SU-DHL-6 (cell line): ENCODE measurements at regions not wholly inside any gene's neighbourhood (a gene's known extent, or its start where the extent isn't known, plus 50 kb on each side); places are given as distances from the start of the nearest gene placed in this dataset.

Source experiments
- H2AFZ ChIP-seq: fragments of 200-600 bp; sonication (generic); 2 replicates; pipeline ENCODE4 v1.6.1; 2014; ENCODE audit warnings: low read depth, mild to moderate bottlenecking, moderate library complexity, mixed read lengths, antibody characterized with exemption, low read length; ENCODE audit not compliant: severe bottlenecking
- H3F3A ChIP-seq: fragments of 200-600 bp; shearing (Covaris generic); 2 replicates; pipeline ENCODE4 v1.6.0; 2016; ENCODE audit warnings: antibody characterized with exemption, mild to moderate bottlenecking; ENCODE audit not compliant: insufficient read depth
- H3K27ac ChIP-seq: fragments of 200-600 bp; sonication (generic); 2 replicates; pipeline ENCODE4 v1.5.1; 2016; ENCODE audit warnings: low read depth, mild to moderate bottlenecking, low read length, moderate library complexity, mixed read lengths
- H3K27me3 ChIP-seq: fragments of 200-600 bp; sonication (generic), shearing (Covaris generic); 2 replicates; pipeline ENCODE4 v1.6.0; 2014; ENCODE audit warnings: mild to moderate bottlenecking, low read length
- H3K36me3 ChIP-seq: fragments of 200-600 bp; sonication (generic); 2 replicates; pipeline ENCODE4 v1.6.1; 2014; ENCODE audit warnings: mild to moderate bottlenecking, low read length, mixed read lengths
- H3K4me2 ChIP-seq: fragments of 300-600, 200-600 bp; shearing (Covaris generic), sonication (generic); 2 replicates; pipeline ENCODE4 v1.6.0; 2014; ENCODE audit warnings: low read length, low read depth, mild to moderate bottlenecking; ENCODE audit not compliant: poor library complexity, severe bottlenecking
- H3K4me3 ChIP-seq: fragments of 200-600 bp; sonication (generic); 2 replicates; pipeline ENCODE4 v1.5.1; 2014; ENCODE audit warnings: antibody characterized with exemption, low read length, mild to moderate bottlenecking, mixed read lengths; ENCODE audit not compliant: insufficient read depth, poor library complexity, severe bottlenecking
- H3K79me2 ChIP-seq: fragments of 200-600 bp; sonication (generic); 2 replicates; pipeline ENCODE4 v1.6.1; 2014; ENCODE audit warnings: mild to moderate bottlenecking, low read length, moderate library complexity; ENCODE audit not compliant: insufficient read depth
- H3K9ac ChIP-seq: fragments of 200-600 bp; sonication (generic); 2 replicates; pipeline ENCODE4 v1.7.0; 2014; ENCODE audit warnings: mild to moderate bottlenecking, low read length
- H3K9me2 ChIP-seq: fragments of 200-600 bp; sonication (generic); replicated peaks from 2 replicates; pipeline ENCODE4 v1.6.1; 2014; ENCODE audit warnings: low read length; ENCODE audit not compliant: insufficient read depth
- H3K9me3 ChIP-seq: fragments of 200-600 bp; sonication (generic); 2 replicates; pipeline ENCODE4 v1.6.1; 2014; ENCODE audit warnings: low read length, mixed read lengths; ENCODE audit not compliant: insufficient read depth
- H4K20me1 ChIP-seq: fragments of 200-600 bp; sonication (generic); 2 replicates; pipeline ENCODE4 v1.6.1; 2014; ENCODE audit warnings: low read depth, mild to moderate bottlenecking, antibody characterized with exemption, low read length, moderate library complexity, mixed read lengths
- EZH2phosphoT487 ChIP-seq: fragments of 200-600 bp; sonication (generic), shearing (Covaris generic); conservative IDR thresholded peaks from 2 replicates; pipeline ENCODE4 v1.6.1; 2018; ENCODE audit warnings: mild to moderate bottlenecking, antibody characterized with exemption, low read length, moderate library complexity, mixed read lengths
- TF ChIP-seq, protein P1 (sequence below): fragments of 200-600 bp; sonication (generic); IDR thresholded peaks from one replicate; pipeline ENCODE4 v1.5.1; 2017; ENCODE audit warnings: antibody characterized with exemption, mild to moderate bottlenecking, low read length, moderate library complexity; ENCODE audit not compliant: insufficient read depth, poor library complexity, severe bottlenecking

DNA sequence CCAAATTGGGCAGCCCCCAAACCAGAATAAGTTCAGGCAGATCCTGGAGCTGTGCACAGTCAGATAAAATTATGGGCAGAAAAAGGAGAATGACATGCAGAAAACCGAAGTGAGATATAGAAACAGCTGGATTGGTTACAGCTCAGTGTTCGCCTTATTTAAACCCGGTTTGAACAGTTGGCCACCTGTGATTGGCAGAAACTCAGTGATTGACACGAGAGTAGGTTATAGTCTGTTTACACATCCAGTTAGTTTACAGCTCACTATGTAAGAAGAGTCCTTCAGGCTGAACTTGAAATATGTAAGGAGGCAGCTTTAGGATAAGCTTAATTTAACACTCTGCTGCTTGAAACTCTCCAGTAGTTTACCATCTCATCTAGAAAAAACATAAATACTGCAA is 271.6 kb upstream of the ARRDC4 start:
- no peak overlapping the region for H2AFZ ChIP-seq
- H3F3A ChIP-seq, result no peaks in the 10 kb centered on the region
- no peaks in the 10 kb centered on the region for H3K36me3 ChIP-seq
- H3K79me2 ChIP-seq, result no peaks in the 10 kb centered on the region
- H3K9ac ChIP-seq, result no peak overlapping the region
- H3K9me3 ChIP-seq, result no peaks in the 10 kb centered on the region
- no peaks in the 10 kb centered on the region for H3K9me2 ChIP-seq
- TF ChIP-seq, protein P1, sequence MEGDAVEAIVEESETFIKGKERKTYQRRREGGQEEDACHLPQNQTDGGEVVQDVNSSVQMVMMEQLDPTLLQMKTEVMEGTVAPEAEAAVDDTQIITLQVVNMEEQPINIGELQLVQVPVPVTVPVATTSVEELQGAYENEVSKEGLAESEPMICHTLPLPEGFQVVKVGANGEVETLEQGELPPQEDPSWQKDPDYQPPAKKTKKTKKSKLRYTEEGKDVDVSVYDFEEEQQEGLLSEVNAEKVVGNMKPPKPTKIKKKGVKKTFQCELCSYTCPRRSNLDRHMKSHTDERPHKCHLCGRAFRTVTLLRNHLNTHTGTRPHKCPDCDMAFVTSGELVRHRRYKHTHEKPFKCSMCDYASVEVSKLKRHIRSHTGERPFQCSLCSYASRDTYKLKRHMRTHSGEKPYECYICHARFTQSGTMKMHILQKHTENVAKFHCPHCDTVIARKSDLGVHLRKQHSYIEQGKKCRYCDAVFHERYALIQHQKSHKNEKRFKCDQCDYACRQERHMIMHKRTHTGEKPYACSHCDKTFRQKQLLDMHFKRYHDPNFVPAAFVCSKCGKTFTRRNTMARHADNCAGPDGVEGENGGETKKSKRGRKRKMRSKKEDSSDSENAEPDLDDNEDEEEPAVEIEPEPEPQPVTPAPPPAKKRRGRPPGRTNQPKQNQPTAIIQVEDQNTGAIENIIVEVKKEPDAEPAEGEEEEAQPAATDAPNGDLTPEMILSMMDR, result no peak
- TF ChIP-seq EZH2phosphoT487, result no peak
- H3K27ac ChIP-seq, result no peak overlapping the region
- H4K20me1 ChIP-seq, result no peaks in the 10 kb centered on the region
- H3K27me3 ChIP-seq, result no peaks in the 10 kb centered on the region
- no peak overlapping the region for H3K4me3 ChIP-seq
- H3K4me2 ChIP-seq, result no peak overlapping the region

DNA sequence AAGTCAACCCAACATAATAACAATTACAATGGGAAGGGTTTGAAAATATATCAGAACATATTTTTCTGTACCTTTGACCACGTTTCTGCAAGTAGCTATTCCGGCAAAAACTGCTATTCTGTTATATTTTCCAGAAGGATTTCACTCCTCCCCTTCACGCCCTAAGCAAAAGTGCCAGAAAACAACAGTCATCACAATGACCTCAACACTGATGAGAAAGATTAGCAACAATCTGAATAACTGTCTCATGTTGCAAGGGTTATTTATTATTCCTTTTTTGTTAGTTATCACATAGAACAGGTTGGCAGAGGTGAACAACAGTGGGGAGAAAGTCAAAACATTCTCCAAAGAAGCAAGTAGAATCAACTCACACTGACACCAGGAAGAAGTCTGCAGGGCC is 269.4 kb upstream of the ARRDC4 start:
- Histone ChIP-seq H3K4me2 (no peak overlapping the region), H3K27ac (no peak overlapping the region)

DNA sequence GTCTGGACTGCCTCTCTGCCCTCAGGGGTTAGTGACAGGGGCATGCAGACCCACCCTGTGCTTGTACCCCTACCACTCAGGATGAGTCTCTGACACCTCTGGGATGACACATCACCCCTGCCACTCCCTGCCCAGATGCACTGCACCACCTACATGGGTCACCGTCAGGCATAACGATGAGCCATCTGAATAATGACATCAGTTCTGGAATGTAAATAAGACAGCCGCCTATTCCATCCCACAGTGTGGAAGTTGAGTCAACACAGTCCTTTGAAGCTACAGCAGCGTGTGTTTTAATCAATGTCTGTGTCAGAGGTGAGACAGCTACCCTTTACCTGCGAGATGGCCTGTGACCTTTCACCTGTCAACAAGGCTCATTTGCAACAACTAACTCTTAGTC is 268.7 kb upstream of the ARRDC4 start:
- TF ChIP-seq, protein P1, result no peak
- no peak for TF ChIP-seq EZH2phosphoT487
- Histone ChIP-seq H3K36me3 (no peaks in the 10 kb centered on the region), H3F3A (no peaks in the 10 kb centered on the region), H3K27ac (no peak overlapping the region), H2AFZ (no peak overlapping the region), H3K9ac (no peak overlapping the region), H4K20me1 (no peaks in the 10 kb centered on the region), H3K79me2 (no peaks in the 10 kb centered on the region), H3K4me2 (no peak overlapping the region), H3K9me2 (no peaks in the 10 kb centered on the region), H3K27me3 (no peaks in the 10 kb centered on the region), H3K4me3 (no peak overlapping the region), H3K9me3 (no peaks in the 10 kb centered on the region)

More for the DNA sequence above, 269.4 kb upstream of the ARRDC4 start:
- Histone ChIP-seq H3K9me2 (no peaks in the 10 kb centered on the region), H3K9me3 (no peaks in the 10 kb centered on the region), H3K9ac (no peak overlapping the region), H4K20me1 (no peaks in the 10 kb centered on the region), H3K79me2 (no peaks in the 10 kb centered on the region), H3F3A (no peaks in the 10 kb centered on the region), H3K27me3 (no peaks in the 10 kb centered on the region), H3K36me3 (no peaks in the 10 kb centered on the region), H2AFZ (no peak overlapping the region), H3K4me3 (no peak overlapping the region)
- TF ChIP-seq, protein P1, result no peak
- TF ChIP-seq EZH2phosphoT487, result no peak
